SK-N-SH (cell line): ENCODE measurements at regions not wholly inside any gene's neighbourhood (a gene's known extent, or its start where the extent isn't known, plus 50 kb on each side); places are given as distances from the start of the nearest gene placed in this dataset.

ENCODE experiments used
- CTCF ChIA-PET: fragments of 300-600, 350-600 bp; formaldehyde crosslinking; extraction: SDS; loops from one replicate; lab custom pipeline; 2021; lab: Yijun Ruan, JAX
- POLR2A ChIA-PET: fragments of 350-600 bp; sonication (Branson Sonifier 250); formaldehyde crosslinking; extraction: SDS; loops from one replicate; lab custom pipeline; 2020; ENCODE audit warnings: antibody characterized with exemption, inconsistent platforms; lab: Yijun Ruan, JAX
- DNase-seq: peaks from one replicate; pipeline ENCODE4 v3.0.0; 2012
- H2AFZ ChIP-seq: fragments of 200-600 bp; sonication (generic); 2 replicates; pipeline ENCODE4 v1.8.1; 2016; ENCODE audit warnings: antibody characterized with exemption, mild to moderate bottlenecking, low read depth
- H3F3A ChIP-seq: fragments of 200-600 bp; sonication (generic); replicated peaks from 2 replicates; pipeline ENCODE3; 2016; ENCODE audit warnings: antibody characterized with exemption, mild to moderate bottlenecking; ENCODE audit not compliant: insufficient read depth
- H3K27ac ChIP-seq, 2 experiments: fragments of 200-500 bp in 1 of 2; fragments of 200-600 bp in 1 of 2; sonication (Bioruptor generic) in 1 of 2; sonication (generic), shearing (Covaris generic) in 1 of 2; 2 replicates each; pipeline versions ENCODE4 v1.5.1 to v1.6.1; 2014 to 2016; ENCODE audit warnings: low read depth in 2 of 2, inconsistent platforms in 1 of 2, low read length in 1 of 2, mild to moderate bottlenecking in 1 of 2, mixed read lengths in 1 of 2
- H3K27me3 ChIP-seq: fragments of 200-600 bp; sonication (generic), shearing (Covaris generic); 2 replicates; pipeline ENCODE4 v1.6.1; 2016; ENCODE audit warnings: mixed run types; ENCODE audit not compliant: insufficient read depth
- H3K36me3 ChIP-seq, 2 experiments: fragments of 200-500 bp in 1 of 2; fragments of 200-600 bp in 1 of 2; sonication (Bioruptor generic) in 1 of 2; sonication (generic) in 1 of 2; replicated peaks in 1 of 2; 2 replicates each; pipeline versions ENCODE3 to v1.5.1; 2014 to 2016; ENCODE audit warnings: low read length in 1 of 2, mild to moderate bottlenecking in 1 of 2; ENCODE audit not compliant: insufficient read depth in 2 of 2, control insufficient read depth in 1 of 2
- H3K4me1 ChIP-seq, 2 experiments: fragments of 200-500 bp in 1 of 2; fragments of 200-600 bp in 1 of 2; sonication (Bioruptor generic) in 1 of 2; sonication (generic), shearing (Covaris generic) in 1 of 2; 2 replicates each; pipeline versions ENCODE4 v1.5.1 to v1.6.1; 2014 to 2016; ENCODE audit warnings: low read depth in 1 of 2, low read length in 1 of 2, mixed run types in 1 of 2; ENCODE audit not compliant: insufficient read depth in 2 of 2, control insufficient read depth in 1 of 2
- H3K4me2 ChIP-seq: fragments of 200-600 bp; sonication (generic), shearing (Covaris generic); 2 replicates; pipeline ENCODE4 v1.6.1; 2017; ENCODE audit warnings: mixed run types
- H3K4me3 ChIP-seq, 2 experiments: fragments of 200-500 bp in 1 of 2; fragments of 200-600 bp in 1 of 2; sonication (Bioruptor generic) in 1 of 2; sonication (generic), shearing (Covaris generic) in 1 of 2; 2 replicates each; pipeline versions ENCODE4 v1.5.1 to v1.8.1; 2014 to 2016; ENCODE audit warnings: low read depth in 2 of 2, inconsistent platforms in 1 of 2, low read length in 1 of 2, mild to moderate bottlenecking in 1 of 2, mixed read lengths in 1 of 2, moderate library complexity in 1 of 2
- H3K79me2 ChIP-seq: fragments of 200-600 bp; sonication (generic); 2 replicates; pipeline ENCODE4 v1.8.1; 2017; ENCODE audit warnings: mild to moderate bottlenecking; ENCODE audit not compliant: insufficient read depth
- H3K9ac ChIP-seq: fragments of 200-600 bp; sonication (generic); 2 replicates; pipeline ENCODE4 v1.6.1; 2017; ENCODE audit warnings: mixed run types
- H3K9me2 ChIP-seq: fragments of 200-600 bp; sonication (generic); 2 replicates; pipeline ENCODE4 v1.6.1; 2017; ENCODE audit warnings: mixed run types
- H3K9me3 ChIP-seq: fragments of 200-600 bp; sonication (generic); 2 replicates; pipeline ENCODE4 v1.6.1; 2017; ENCODE audit warnings: mixed run types, mild to moderate bottlenecking, moderate library complexity
- H4K20me1 ChIP-seq: fragments of 200-600 bp; sonication (generic); 2 replicates; pipeline ENCODE4 v1.6.1; 2017; ENCODE audit warnings: mild to moderate bottlenecking, mixed run types; ENCODE audit not compliant: insufficient read depth
- EP300 ChIP-seq, 2 experiments: IDR thresholded peaks; 2 replicates each; pipeline versions ENCODE4 v1.4.0 to v1.6.1; 2012; ENCODE audit warnings: borderline replicate concordance in 1 of 2, low read depth in 1 of 2, low read length in 1 of 2
- EZH2phosphoT487 ChIP-seq: fragments of 200-600 bp; sonication (generic); IDR thresholded peaks from 2 replicates; pipeline ENCODE4 v1.6.1; 2017; ENCODE audit warnings: low read depth, mixed run types, mild to moderate bottlenecking, antibody characterized with exemption, moderate library complexity, borderline replicate concordance
- FOSL2 ChIP-seq: IDR thresholded peaks from 2 replicates; pipeline ENCODE4 v1.4.0; 2012; ENCODE audit warnings: low read depth, mild to moderate bottlenecking, moderate library complexity, borderline replicate concordance
- FOXM1 ChIP-seq: IDR thresholded peaks from 2 replicates; pipeline ENCODE4 v1.4.0; 2012; ENCODE audit warnings: low read depth, mild to moderate bottlenecking
- MEF2A ChIP-seq: IDR thresholded peaks from 2 replicates; pipeline ENCODE4 v1.4.0; 2012; ENCODE audit warnings: low read depth, borderline replicate concordance
- MXI1 ChIP-seq: IDR thresholded peaks from 2 replicates; pipeline ENCODE4 v1.6.1; 2012; ENCODE audit warnings: mild to moderate bottlenecking, low read depth, low read length, improper control_type of control experiment
- POLR2AphosphoS5 ChIP-seq: IDR thresholded peaks from 2 replicates; pipeline ENCODE4 v1.6.1; 2012; ENCODE audit warnings: low read depth, low read length
- RAD21 ChIP-seq: IDR thresholded peaks from 2 replicates; pipeline ENCODE4 v1.6.1; 2012; ENCODE audit warnings: mild to moderate bottlenecking, low read length
- RCOR1 ChIP-seq: fragments of 150-350 bp; IDR thresholded peaks from 2 replicates; pipeline ENCODE4 v1.6.1; 2017; ENCODE audit warnings: antibody characterized with exemption, low read length
- RXRA ChIP-seq: IDR thresholded peaks from 2 replicates; pipeline ENCODE4 v1.4.0; 2012; ENCODE audit warnings: low read depth, mild to moderate bottlenecking, borderline replicate concordance
- SIN3A ChIP-seq: IDR thresholded peaks from 2 replicates; pipeline ENCODE4 v1.6.1; 2012; ENCODE audit warnings: low read depth, mild to moderate bottlenecking, low read length, moderate library complexity, borderline replicate concordance
- WGBS: methylation state at CpG from one replicate; pipeline ENCODE4 v1.1.6; 2017; ENCODE audit warnings: low lambda C conversion rate; 5-methylcytosine and 5-hydroxymethylcytosine counted together
- TF ChIP-seq, protein P1 (sequence below): IDR thresholded peaks from 2 replicates; pipeline ENCODE4 v1.4.0; 2012; ENCODE audit warnings: low read depth, borderline replicate concordance

DNA sequence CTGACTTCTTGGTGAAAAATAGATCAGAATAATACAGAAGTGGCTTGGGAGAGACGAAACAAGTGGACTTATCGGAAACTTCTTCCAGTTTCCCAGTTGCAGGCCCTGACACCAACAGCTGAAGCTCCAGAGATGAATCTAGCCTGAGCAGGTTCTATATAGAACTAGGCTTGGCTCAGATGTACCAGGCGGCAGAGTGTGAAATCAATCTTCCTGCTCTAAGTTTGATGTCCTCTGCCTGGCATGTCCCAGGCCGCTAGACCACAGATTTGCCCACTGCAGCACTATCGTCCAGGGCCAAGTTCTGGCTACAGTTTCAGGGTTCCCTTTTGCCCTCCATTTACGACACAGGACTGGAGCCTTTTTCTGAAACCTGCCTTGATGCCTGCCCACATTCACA, 91.3 kb upstream of the PLEKHA5 start:
- ChIA-PET CTCF (interaction anchor here (0.6 kb wide), 1 partner anchor 639 kb away, joined by 4 read pairs; no protein-coding TSS in a partner anchor), POLR2A (no interaction called here)
- H3K27ac ChIP-seq, result no peak overlapping the region
- no peaks in the 10 kb centered on the region for H3K79me2 ChIP-seq
- DNase-seq, result no peak
- H3K9me3 ChIP-seq, result no peaks in the 10 kb centered on the region
- no peaks in the 10 kb centered on the region for H4K20me1 ChIP-seq
- H3K27me3 ChIP-seq, result no peaks in the 10 kb centered on the region
- 72% methylated on average over 4 of the region's 6 CpGs for WGBS
- H3K4me3 ChIP-seq, result no peak overlapping the region
- no peaks in the 10 kb centered on the region for H3K4me1 ChIP-seq
- no peaks in the 10 kb centered on the region for H3F3A ChIP-seq
- no peak for TF ChIP-seq SIN3A
- H3K36me3 ChIP-seq, result no peaks in the 10 kb centered on the region
- no peaks in the 10 kb centered on the region for H3K9me2 ChIP-seq
- no peak overlapping the region for H3K9ac ChIP-seq
- no peak overlapping the region for H2AFZ ChIP-seq
- no peak overlapping the region for H3K4me2 ChIP-seq

DNA sequence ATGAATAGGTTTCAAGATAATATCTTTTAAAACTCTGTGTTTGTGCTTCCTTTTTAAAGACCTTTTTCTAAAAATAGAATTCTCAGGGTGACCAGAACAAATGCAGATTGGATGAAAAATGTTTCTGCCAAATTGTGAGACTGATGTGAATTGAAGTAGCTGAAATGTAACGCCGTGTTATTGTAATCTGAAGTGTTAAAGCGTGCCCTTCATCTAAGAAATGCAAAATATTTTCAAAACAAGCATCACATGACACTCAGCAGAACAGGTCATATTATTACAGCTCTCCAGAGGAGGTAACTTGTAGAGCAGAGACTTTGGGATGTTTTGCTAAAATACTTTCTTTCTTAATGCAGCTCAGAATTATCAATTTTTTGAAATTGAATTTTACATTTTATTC, 90.0 kb upstream of the PLEKHA5 start:
- Histone ChIP-seq H3K79me2 (no peaks in the 10 kb centered on the region), H3K9ac (no peak overlapping the region), H2AFZ (no peak overlapping the region), H3K36me3 (no peaks in the 10 kb centered on the region), H3F3A (no peaks in the 10 kb centered on the region), H3K4me2 (no peak overlapping the region), H4K20me1 (no peaks in the 10 kb centered on the region), H3K9me3 (no peaks in the 10 kb centered on the region), H3K27ac (no peak overlapping the region), H3K4me1 (no peaks in the 10 kb centered on the region), H3K4me3 (no peak overlapping the region), H3K27me3 (no peaks in the 10 kb centered on the region), H3K9me2 (no peaks in the 10 kb centered on the region)
- CTCF ChIA-PET, result interaction anchor here (1.1 kb wide), 1 partner anchor 9 kb away, joined by 3 read pairs; no protein-coding TSS in a partner anchor
- POLR2A ChIA-PET, result no interaction called here
- WGBS, result 87% methylated on average over 3 of the region's 3 CpGs
- no peak for DNase-seq
- no peak for TF ChIP-seq MEF2A
- no peak for TF ChIP-seq RCOR1
- no peak for TF ChIP-seq EZH2phosphoT487
- TF ChIP-seq FOSL2, result no peak
- no peak for TF ChIP-seq POLR2AphosphoS5
- no peak for TF ChIP-seq MXI1
- TF ChIP-seq RXRA, result no peak
- no peak for TF ChIP-seq EP300 (IDR thresholded peaks at IDR 0.05; ENCODE audit: borderline replicate concordance in 1 of 2, low read depth in 1 of 2, low read length in 1 of 2)
- no peak for TF ChIP-seq FOXM1
- TF ChIP-seq, protein P1, sequence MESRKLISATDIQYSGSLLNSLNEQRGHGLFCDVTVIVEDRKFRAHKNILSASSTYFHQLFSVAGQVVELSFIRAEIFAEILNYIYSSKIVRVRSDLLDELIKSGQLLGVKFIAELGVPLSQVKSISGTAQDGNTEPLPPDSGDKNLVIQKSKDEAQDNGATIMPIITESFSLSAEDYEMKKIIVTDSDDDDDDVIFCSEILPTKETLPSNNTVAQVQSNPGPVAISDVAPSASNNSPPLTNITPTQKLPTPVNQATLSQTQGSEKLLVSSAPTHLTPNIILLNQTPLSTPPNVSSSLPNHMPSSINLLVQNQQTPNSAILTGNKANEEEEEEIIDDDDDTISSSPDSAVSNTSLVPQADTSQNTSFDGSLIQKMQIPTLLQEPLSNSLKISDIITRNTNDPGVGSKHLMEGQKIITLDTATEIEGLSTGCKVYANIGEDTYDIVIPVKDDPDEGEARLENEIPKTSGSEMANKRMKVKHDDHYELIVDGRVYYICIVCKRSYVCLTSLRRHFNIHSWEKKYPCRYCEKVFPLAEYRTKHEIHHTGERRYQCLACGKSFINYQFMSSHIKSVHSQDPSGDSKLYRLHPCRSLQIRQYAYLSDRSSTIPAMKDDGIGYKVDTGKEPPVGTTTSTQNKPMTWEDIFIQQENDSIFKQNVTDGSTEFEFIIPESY, result no peak
- no peak for TF ChIP-seq RAD21
